GM18498 (cell line): ENCODE measurements at regions not wholly inside any gene's neighbourhood (a gene's known extent, or its start where the extent isn't known, plus 50 kb on each side); places are given as distances from the start of the nearest gene placed in this dataset.
"Not testable (repeated sequence)": the region's sequence is repeated elsewhere in the genome, so short reads cannot be mapped to it uniquely, and the experiment has no call there.

Experiments used
- ATAC-seq: cut with Tn5 transposase; IDR thresholded peaks from one replicate; pipeline ENCODE4 v1.9.1; 2021; ENCODE audit warnings: mild to moderate bottlenecking, moderate library complexity; ENCODE audit not compliant: unreplicated experiment

DNA sequence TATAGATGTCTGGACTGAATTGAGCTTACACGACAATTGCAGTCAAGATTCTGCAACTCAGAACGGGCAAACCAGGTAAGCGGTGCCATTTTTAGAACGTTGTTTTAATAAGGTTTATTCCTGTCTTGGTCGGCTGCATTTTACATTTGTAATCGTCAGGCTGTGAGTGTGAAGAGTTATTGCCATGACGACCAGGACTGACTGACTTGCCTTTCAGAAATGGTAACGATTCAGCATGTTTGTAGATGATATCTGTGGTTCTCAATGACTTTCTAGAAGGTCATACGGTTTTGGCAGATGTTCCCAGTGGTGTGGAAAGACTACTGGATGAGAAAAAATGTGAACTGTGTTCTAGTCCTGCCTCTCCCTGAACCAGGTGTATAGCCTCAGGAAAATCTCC, 271.3 kb upstream of the B3GALT2 start:
- ATAC-seq: no peak

DNA sequence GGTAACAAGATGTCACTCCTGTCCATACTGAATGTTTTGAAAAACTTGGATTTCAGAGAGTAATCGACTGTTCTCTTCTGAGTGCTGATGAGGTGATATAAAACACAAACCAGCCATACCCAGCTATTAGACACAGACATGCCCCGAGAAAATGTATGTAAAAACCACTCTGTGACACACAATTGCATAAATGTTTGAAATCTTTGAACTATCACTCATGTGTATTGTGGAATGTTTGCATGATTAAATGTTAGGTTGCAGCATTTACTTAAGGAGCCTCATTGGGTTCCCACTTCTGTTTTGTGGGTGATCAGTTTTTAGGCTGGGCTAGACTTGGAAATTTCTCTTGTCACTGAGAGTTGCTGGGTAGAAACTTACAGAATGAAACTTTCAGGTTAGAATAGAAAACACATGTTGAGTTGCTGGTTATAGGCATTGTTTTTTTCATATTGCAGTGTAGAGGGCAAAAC, 270.4 kb upstream of the B3GALT2 start:
- peak; percentile 87 for ATAC-seq

DNA sequence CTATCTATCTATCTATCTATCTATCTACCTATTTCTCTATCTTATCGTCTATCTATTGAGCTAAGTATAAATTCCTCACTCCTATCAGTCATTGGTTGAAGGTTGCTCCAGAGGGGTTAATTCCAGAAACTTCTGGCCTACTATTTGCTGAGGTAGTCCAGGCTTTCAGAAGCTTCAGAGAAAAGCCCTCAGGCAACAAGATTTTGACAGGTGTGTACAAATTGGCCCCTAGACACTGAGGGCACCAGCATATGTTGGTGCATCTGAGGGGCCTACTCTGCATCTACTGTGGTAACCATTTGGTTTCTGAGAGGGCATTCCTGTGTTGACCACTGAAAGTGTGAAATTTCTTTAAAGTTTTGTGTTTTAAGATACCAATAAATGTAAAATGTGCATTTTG, 265.2 kb upstream of the B3GALT2 start:
- ATAC-seq: no peak

DNA sequence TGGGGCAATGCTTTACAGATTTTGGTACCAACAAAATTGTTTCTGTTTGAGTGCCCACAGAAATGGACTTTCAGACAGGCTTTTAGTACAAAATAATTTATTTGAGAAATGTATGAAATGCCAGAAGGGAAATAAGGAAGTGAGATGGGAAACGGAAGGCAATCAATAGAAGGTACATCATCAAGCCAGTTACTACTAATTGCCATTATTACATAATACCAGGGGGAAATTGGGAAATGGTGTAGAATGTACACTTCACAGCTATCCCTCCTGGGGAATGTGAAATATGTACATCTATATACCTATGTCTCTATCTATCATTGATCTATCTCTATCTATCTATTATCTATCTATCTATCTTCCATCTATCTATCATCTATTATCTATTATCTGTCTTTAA, 264.6 kb upstream of the B3GALT2 start:
- ATAC-seq: no peak

DNA sequence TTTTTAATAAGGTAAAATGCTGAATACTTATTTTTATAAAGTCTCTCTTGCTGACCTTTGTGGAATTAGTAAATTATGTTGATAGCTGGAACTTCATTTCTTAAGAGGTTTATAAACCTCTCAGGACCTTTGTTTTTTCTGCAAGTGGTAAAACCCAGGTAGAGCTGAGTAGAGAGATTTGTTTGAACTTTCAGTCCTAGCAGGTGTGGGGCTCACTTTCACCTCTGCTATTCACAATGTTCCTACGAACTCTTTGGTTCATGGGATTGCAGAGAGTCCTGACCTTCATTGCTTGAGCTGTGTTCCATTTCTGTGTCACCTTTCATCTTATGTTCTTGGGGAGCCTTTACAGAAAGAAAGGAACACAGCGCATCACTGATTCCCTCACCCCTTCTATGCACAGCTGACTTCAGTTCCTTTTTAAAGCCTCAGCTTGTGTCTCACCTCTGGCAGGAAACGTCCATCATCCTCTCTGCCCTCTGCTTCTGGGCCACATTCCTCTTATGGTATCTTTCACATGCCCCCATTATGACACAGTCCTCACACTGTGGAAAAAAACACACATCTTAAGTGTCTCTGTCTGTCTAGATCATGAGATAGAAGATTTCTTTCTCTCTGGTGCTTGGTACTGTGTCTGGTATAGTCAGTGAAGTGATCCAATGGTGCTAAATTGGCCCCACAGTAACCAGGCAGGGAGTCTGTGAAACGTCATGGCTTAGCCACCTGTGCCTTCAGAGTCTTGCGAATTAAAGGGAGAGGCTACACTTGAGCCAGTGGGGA, 262.5 kb upstream of the B3GALT2 start:
- peak; percentile 98 for ATAC-seq

DNA sequence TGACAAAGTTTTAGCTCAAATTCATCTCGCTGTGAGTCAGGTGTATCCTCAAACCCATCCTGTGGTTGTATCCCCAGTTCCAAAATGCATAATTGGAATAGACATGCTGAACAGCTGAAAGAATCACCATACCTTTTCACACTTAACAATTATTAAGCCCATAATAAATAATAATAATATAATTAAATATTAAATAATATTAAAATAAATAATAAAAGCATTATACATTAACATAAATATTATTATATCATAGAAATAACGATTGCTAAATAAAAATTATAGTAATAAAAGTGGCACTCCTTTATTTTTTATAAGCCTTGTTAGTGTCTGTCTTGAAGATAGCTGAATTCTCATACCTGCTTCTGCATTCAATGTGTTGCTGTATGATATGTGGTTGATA, 257.5 kb upstream of the B3GALT2 start:
- ATAC-seq: no peak

DNA sequence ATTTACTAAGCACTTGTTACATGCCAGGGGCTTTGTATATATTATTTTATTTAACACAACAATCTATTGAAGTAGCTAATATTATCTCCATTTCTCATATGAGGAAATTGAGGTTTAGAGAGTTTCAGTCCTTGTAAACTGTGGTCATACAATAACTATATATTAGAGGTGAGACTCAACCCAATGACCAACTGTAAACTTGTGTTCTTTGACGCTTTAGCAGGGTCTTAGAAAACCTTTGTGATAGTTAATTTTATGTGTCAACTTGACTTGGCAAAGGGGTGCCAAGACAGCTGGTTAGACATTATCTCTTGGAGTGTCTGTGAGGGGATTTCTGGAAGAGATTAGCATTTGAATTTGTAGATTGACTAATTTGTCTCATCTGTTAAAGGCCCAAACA, 252.4 kb upstream of the B3GALT2 start:
- peak; percentile 73 for ATAC-seq

DNA sequence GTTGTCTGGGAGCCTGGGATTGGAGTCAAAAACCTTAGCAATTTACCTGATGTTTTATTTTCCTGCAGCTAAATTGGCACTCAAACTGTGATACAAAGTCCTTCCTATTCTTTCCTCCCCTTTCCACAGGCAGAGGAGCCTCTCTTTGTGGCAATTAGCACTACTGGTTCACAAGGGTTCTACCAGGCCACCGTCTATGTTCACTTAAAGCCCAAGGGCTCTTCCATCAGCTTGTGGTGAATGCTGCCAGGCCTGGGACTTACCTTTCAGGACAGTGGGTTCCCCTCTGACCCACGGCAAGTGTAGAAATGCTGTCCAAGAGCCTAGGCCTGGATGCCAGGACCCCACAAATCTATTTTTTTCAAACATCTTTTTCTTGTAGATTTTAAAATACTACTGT, 251.9 kb upstream of the B3GALT2 start:
- ATAC-seq: peak; percentile 24

DNA sequence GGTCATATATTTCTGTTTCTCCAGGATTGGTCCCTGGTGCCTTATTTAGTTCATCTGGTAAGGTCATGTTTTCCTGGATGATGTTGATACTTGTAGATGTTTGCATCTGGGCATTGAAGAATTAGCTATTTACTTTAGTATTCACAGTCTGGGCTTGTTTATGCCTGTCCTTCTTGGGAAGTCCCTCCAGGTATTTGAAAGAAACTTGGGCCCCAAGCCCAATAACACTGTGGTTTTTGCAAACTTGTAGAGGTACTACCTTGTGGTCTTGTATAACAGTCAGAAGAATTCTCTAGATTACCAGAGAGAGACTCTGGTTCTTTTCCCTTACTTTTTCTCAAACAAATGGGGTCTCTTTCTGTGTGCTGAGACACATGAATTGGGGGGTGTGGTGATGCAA, 251.4 kb upstream of the B3GALT2 start:
- ATAC-seq: peak; percentile 93

DNA sequence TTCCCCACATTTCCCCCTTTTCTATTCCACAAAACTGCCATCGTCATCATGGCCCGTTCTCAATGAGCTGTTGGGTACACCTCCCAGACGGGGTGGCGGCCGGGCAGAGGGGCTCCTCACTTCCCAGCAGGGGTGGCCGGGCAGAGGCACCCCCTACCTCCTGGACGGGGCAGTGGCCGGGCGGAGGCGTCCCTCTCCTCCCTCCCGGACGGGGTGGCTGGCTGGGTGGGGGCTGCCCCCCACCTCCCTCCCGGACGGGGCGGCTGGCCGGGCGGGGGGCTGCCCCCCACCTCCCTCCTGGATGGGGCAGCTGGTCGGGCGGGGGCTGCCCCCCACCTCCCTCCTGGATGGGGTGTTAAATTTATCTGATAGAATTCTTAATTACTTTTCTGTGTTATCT, 250.9 kb upstream of the B3GALT2 start:
- not testable (repeated sequence) for ATAC-seq

DNA sequence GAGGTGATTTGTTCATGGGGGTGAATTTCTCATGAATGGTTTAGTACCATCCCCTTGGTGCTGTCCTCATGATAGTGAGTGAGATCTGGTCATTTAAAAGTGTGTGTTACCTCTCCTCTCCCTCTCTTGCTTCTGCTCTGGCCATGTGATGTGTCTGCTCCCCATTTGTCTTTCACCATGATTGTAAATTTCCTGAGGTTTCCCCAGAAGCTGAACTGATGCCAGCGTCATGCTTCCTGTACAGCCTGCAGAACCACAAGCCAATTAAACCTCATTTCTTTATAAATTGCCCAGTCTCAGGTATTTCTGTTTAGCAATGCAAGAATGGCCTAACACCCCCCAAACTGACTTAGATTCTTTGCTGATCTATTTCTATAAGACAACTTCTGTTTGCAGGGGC, 249.4 kb upstream of the B3GALT2 start:
- ATAC-seq: no peak

DNA sequence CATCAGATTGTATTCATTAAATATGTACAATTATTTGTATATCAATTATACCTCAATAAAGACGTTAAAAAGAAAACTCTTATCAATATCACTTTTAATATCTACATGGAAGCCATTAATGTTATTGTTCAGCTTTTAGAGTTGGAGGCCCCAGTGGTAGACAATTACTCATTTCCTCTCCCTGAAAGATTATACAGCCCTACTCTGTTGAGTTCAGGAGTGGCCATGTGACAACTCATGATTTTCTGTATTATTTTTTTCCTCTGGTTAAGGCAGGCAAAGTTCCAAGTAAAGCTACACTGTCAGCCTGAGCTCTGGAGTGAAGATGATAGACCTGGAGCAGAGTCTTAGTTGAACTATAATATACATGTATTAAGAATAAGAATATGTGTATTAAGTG, 247.9 kb upstream of the B3GALT2 start:
- ATAC-seq: no peak

DNA sequence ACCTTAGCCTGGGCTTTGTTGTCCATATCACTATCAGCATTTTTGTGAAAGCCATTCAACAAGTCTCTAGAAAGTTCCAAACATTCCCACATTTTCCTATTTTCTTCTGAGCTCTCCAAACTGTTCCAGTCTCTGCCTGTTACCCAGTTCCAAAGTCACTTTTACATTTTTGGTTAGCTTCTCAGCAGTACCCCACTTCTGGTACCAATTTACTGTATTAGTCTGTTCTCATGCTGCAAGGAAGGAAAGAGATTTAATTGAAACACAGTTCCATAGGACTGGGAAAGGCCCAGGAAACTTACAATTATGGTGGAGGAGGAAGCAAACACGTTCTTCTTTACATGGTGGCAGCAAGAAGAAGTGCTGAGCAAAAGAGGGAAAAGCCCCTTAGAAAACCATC, 247.2 kb upstream of the B3GALT2 start:
- ATAC-seq: no peak

DNA sequence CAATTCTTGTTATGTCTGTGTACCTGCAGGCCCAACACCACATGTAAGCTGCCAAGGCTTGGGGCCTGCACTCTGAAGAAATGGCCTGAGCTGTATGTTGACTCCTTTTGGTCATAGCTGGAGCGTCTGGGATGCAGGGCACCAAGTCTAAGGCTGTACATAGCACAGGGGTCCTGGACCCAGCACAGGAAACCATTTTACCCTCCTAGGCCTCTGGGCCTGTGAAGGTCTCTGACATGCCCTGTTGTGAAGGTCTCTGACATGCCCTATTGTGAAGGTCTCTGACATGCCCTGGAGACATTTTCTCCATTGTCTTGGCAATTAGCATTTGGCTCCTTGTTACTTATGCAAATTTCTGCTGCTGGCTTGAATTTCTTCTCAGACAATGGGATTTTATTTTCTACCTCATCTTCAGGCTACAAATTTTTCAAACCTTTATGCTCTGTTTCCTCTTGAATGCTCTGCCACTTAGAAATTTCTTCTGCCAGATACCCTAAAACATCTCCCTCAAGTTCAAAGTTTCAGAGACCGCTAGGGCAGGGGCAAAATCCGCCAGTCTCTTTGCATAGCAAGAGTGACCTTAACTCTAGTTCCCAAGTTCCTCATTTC, 246.7 kb upstream of the B3GALT2 start:
- no peak for ATAC-seq

DNA sequence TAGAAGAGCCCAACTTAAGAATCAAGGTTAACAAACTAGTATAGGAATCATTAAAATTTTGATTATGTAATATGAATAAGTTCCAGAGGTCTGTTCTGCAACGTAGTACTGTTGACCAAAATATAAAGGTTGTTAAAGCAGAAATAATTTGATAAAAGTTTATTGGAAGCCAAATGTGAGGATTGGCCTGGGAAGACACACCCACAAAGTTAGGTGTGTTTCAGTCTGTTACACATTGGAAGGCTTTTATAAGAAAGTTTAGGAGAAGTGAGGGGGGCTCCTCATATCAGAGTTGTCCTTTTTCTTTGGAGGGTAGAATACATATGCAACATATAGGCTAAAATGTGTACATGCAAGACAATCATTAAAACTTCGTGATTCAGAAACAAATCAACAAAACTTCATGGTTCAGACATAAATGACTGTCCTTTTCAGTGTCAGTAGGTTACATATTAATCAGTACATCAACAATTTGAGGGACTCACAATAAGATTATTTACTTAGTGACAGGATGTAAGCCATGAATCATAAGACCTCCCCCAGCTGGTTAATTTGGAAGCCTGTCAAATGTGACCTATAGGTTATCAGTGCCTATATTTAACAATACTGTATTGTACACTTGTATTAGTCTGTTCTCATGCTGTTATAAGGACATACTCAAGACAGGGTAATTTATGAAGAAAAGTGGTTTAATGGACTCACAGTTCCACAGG, 245.0 kb upstream of the B3GALT2 start:
- ATAC-seq: no peak

DNA sequence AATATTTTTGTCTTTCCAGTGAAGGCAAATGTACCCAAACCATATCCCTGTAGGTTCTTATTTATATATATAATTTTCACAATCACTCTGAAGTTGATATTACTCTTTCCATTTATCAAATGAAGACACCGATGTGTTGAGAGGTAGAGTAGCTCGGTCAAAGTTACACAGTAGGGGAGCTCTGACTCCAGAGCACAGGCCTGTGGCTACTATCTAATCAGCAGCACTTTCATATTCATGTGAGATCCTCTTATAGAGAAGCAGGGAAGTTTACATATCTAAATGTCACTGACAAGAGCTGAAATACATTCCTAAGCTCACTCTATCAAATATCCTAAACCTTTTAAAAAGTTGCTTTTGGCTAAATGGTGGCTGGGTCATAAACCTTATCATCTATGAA, 241.1 kb upstream of the B3GALT2 start:
- no peak for ATAC-seq

DNA sequence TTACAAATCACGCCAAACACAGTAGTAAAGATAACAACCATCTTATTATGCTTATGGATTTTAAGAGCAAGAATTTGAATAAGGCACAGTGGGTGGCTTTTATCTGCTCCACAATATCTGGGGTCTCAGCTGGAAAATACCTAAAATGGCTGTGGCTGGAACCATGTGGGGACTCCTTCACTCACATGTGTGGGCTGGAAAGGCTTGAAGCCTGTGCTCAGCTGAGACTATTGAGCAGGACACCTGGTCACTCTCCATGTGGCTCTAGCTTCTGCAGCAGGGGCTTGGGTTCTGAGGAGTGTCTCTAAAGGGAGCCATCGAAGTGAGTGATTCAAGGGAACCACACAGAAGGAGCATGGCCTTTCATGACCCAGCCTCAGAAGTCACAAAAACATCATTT, 239.6 kb upstream of the B3GALT2 start:
- ATAC-seq: no peak

DNA sequence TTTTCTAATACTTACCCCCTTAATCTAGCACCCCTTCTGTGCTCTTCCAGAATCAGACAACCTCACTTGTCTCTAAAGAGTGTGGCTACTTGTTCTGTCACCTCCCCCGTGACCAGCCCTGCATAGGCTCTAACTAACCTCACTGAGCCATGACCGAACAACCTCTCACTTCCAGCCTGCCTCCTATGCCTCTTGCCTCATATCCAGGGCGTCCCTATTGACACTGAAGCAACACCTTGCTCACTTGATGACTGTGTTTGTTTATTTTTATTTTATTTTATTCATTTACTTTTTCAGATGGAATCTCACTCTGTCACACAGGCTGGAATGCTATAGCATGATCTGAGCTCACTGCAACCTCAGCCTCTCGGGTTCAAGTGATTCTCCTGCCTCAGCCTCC, 235.1 kb upstream of the B3GALT2 start:
- ATAC-seq: peak; percentile 40

DNA sequence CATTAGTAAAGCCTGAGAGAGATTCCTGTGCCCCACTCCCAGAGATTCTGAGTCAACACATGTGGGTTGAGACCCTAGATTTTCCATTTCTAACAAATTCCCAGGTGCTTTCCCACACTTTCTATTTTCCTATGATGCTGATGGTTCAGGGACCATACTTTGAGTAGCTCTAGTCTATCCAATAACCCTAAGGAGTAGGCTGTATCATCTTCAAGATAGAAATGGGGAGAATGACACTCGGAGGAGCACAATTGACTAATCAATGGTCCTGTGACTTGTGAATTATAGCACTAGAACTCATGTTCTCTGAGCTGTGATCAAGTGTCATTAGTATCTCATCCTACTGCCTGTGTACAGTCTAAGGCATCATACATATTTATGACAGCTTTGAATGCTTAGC, 232.9 kb upstream of the B3GALT2 start:
- ATAC-seq: no peak

DNA sequence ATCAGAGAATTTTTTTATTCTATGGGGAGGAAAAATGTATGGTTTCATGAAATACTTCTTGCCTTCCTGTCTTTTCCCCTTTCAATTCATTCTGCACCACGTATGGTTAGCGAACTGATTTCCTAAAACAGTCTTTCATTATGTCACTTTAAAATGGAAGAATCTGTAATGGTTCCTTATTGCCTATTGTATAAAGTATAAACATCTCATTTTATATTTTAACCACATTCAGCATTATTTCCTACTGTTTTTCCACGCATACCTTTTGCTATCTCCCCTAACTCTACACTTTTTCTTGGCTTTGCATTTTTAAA, 232.3 kb upstream of the B3GALT2 start:
- no peak for ATAC-seq

DNA sequence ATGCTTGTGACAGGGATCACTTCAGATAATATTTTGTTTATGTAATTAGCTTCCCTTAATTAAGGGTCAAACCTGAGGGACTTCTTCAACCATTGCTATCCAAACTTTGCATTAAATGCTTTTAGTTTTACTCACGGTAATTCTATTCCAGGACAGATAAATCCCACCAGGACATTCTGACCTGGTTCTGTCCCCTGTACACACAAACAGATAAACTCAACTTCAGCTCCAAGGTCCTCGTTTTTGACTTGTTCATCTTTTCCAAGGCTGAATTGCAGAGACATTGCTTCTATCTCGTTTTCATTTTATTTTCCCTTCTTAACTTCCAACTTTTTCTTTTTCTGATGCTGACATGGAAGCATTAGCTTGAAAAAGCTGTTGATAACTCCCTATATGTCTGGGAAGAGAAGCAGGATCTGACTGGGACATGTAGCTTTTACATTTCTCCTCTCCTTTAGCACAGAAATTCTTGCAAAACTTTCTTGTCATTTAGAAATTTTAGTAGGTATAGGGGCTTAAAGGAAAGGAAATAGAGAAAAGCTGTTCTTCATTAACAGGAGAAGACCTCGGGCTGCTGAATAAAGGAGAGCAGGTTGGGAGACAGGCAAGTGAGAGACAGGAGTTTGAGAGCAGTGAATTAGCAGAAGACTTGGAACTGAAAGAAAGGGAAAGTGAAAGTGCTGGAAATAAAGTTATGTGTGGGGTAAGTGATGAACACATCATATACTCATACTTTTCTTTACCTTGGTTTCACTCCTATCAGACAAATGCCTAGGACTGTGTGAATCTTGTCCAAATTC, 231.7 kb upstream of the B3GALT2 start:
- ATAC-seq: peak; percentile 78
